LNCaP clone FGC (cell line): ENCODE measurements at regions not wholly inside any gene's neighbourhood (a gene's known extent, or its start where the extent isn't known, plus 50 kb on each side); places are given as distances from the start of the nearest gene placed in this dataset.

Experiments
- DNase-seq: peaks from one replicate; pipeline ENCODE4 v3.0.0-alpha.2; 2011; ENCODE audit warnings: low read depth
- H3K4me3 ChIP-seq: 2 replicates; pipeline ENCODE4 v1.5.1; 2011; ENCODE audit warnings: mild to moderate bottlenecking, low read depth, low read length, control low read depth
- CTCF ChIP-seq: IDR thresholded peaks from 2 replicates; pipeline ENCODE4 v1.5.1; 2012; ENCODE audit warnings: mild to moderate bottlenecking; ENCODE audit not compliant: control insufficient read depth, insufficient read depth; ENCODE audit errors: extremely low read depth

GRCh38 chr19:30775956-30776355 lies 403.8 kb downstream of the ZNF536 start:
- TF ChIP-seq CTCF, result no peak
- DNase-seq, result no peak
- no peak overlapping the region for H3K4me3 ChIP-seq

GRCh38 chr19:30774252-30774766 lies 402.1 kb downstream of the ZNF536 start:
- H3K4me3 ChIP-seq, result no peak overlapping the region
- no peak for TF ChIP-seq CTCF
- no peak for DNase-seq

GRCh38 chr19:30762651-30763050 lies 390.5 kb downstream of the ZNF536 start:
- DNase-seq, result no peak
- H3K4me3 ChIP-seq, result no peak overlapping the region
- no peak for TF ChIP-seq CTCF

- no peak for DNase-seq
- TF ChIP-seq CTCF, result no peak
- H3K4me3 ChIP-seq, result no peak overlapping the region
Observed at GRCh38 chr19:30760014-30760413, 387.8 kb downstream of the ZNF536 start.

GRCh38 chr19:30757837-30758617 lies 385.8 kb downstream of the ZNF536 start:
- H3K4me3 ChIP-seq, result no peak overlapping the region
- TF ChIP-seq CTCF, result no peak
- DNase-seq, result no peak

- H3K4me3 ChIP-seq, result no peak overlapping the region
- TF ChIP-seq CTCF, result no peak
Observed at GRCh38 chr19:30757104-30757836, 385.1 kb downstream of the ZNF536 start.

More at GRCh38 chr19:30757104-30757836, 385.1 kb downstream of the ZNF536 start:
- DNase-seq, result no peak
